ENCODE measurements at regions not wholly inside any gene's neighbourhood (a gene's known extent, or its start where the extent isn't known, plus 50 kb on each side); places are given as distances from the start of the nearest gene placed in this dataset.
"Not testable (repeated sequence)": the region's sequence is repeated elsewhere in the genome, so short reads cannot be mapped to it uniquely, and the experiment has no call there.

GRCh38 chr6:94698773-94699172, 878.6 kb upstream of the MANEA start:
- DNase-seq (ENCODE audit: low read depth), result no peak

GRCh38 chr6:94687255-94687654, 890.1 kb upstream of the MANEA start:
- not testable (repeated sequence) for DNase-seq (ENCODE audit: low read depth)

GRCh38 chr6:94683409-94683808, 893.9 kb upstream of the MANEA start:
- DNase-seq (ENCODE audit: low read depth), result no peak

- DNase-seq (ENCODE audit: low read depth), result no peak
These were observed 896.6 kb upstream of the MANEA start for GRCh38 chr6:94680669-94681212.

- no peak for DNase-seq (ENCODE audit: low read depth)
These were observed 904.1 kb upstream of the MANEA start for GRCh38 chr6:94673251-94673650.

- no peak for DNase-seq (ENCODE audit: low read depth)
These were observed 907.3 kb upstream of the MANEA start for GRCh38 chr6:94670017-94670416.

GRCh38 chr6:94668876-94669275, 908.5 kb upstream of the MANEA start:
- DNase-seq (ENCODE audit: low read depth), result no peak

GRCh38 chr6:94658929-94659328, 918.4 kb upstream of the MANEA start:
- no peak for DNase-seq (ENCODE audit: low read depth)

- no peak for DNase-seq (ENCODE audit: low read depth)
These were observed 926.1 kb upstream of the MANEA start for GRCh38 chr6:94651239-94651638.

GRCh38 chr6:94645191-94645590, 932.1 kb upstream of the MANEA start:
- DNase-seq (ENCODE audit: low read depth), result no peak

GRCh38 chr6:94639564-94639963, 937.8 kb upstream of the MANEA start:
- no peak for DNase-seq (ENCODE audit: low read depth)

GRCh38 chr6:94636780-94637385, 940.5 kb upstream of the MANEA start:
- peak; percentile 31 for DNase-seq (ENCODE audit: low read depth)

GRCh38 chr6:94623586-94623985, 953.7 kb upstream of the MANEA start:
- DNase-seq (ENCODE audit: low read depth), result no peak

- no peak for DNase-seq (ENCODE audit: low read depth)
These were observed 954.6 kb upstream of the MANEA start for GRCh38 chr6:94622783-94623182.

- no peak for DNase-seq (ENCODE audit: low read depth)
These were observed 976.7 kb upstream of the MANEA start for GRCh38 chr6:94600636-94601035.

- no peak for DNase-seq (ENCODE audit: low read depth)
These were observed 979.8 kb upstream of the MANEA start for GRCh38 chr6:94597487-94597886.

GRCh38 chr6:94590416-94590815, 986.9 kb upstream of the MANEA start:
- no peak for DNase-seq (ENCODE audit: low read depth)

GRCh38 chr6:94588301-94588700, 989.0 kb upstream of the MANEA start:
- DNase-seq (ENCODE audit: low read depth), result no peak

- DNase-seq (ENCODE audit: low read depth), result no peak
These were observed 993.1 kb upstream of the MANEA start for GRCh38 chr6:94584211-94584610.

GRCh38 chr6:94570581-94570980, 1006.8 kb upstream of the MANEA start:
- no peak for DNase-seq (ENCODE audit: low read depth)

- DNase-seq (ENCODE audit: low read depth), result no peak
These were observed 1014.5 kb upstream of the MANEA start for GRCh38 chr6:94562846-94563245.

GRCh38 chr6:94559829-94560537, 1017.4 kb upstream of the MANEA start:
- DNase-seq (ENCODE audit: low read depth), result no peak

GRCh38 chr6:94557207-94557606, 1020.1 kb upstream of the MANEA start:
- DNase-seq (ENCODE audit: low read depth), result not testable (repeated sequence)

GRCh38 chr6:94548201-94548600, 1029.1 kb upstream of the MANEA start:
- no peak for DNase-seq (ENCODE audit: low read depth)

All from non-pigmented ciliary epithelial cell (primary cell).